ENCODE measurements at regions not wholly inside any gene's neighbourhood (a gene's known extent, or its start where the extent isn't known, plus 50 kb on each side); places are given as distances from the start of the nearest gene placed in this dataset.
A peak's percentile ranks its signal among the peaks of the same experiment; 100 is the strongest.
"Not testable (repeated sequence)": the region's sequence is repeated elsewhere in the genome, so short reads cannot be mapped to it uniquely, and the experiment has no call there.

DNA sequence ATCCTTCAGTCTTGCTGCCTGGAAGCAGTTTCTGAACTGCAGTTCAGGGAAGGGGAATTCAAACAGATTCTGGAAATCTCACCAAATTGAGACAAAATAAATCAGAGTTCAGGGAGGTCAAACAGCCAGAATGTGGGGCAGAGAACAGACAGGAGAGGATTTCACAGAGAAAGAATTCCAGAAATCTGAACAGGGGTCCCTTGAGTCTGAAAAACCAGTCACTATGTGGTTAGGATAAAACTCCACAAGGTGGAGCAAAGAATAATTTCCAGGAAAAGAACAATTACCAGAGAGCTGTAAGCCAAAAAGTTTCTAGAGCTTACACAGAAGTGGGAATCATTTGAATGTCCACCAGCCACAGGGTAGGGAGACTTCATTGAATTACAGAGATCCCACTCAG, 84.7 kb downstream of the URB2 start:
- DNase-seq (ENCODE audit: low read depth in 2 of 3, low spot score in 2 of 3) = no peak

- DNase-seq (ENCODE audit: low read depth in 2 of 3, low spot score in 2 of 3) = no peak
These were observed 88.3 kb downstream of the URB2 start for GRCh38 chr1:229714306-229714705.

DNA sequence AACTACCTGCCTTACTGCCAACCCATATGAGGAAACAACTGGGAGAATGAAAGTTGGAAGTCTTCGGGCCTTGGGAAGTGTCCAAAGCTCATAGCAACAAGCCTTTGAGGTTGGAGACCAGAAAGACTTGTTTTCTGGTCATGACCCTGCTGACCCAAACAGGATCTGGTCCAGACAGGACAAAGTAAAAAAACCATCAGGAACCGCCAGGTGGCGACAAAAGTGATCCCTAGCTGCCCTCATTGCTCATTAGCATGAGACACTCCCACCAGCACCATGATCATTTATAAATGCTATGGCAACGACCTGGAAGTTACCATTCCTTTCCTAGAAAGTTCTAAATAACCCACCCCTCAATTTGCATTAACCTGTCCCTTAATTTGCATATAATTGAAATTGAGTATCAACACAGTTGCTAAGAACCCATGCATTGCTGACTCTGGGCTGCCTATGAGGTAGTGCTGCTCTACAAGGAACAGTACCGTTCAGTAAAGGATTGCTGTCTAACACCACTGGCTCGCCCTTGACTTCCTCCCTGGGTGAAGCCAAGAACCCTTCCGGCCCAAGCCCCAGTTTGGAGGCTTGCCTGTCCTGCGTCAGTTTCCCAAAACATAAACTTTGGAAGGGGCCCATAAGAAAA, 89.0 kb downstream of the URB2 start:
- DNase-seq (ENCODE audit: low read depth in 2 of 3, low spot score in 2 of 3) = peak in 1 of 3 donors; percentile 1

DNA sequence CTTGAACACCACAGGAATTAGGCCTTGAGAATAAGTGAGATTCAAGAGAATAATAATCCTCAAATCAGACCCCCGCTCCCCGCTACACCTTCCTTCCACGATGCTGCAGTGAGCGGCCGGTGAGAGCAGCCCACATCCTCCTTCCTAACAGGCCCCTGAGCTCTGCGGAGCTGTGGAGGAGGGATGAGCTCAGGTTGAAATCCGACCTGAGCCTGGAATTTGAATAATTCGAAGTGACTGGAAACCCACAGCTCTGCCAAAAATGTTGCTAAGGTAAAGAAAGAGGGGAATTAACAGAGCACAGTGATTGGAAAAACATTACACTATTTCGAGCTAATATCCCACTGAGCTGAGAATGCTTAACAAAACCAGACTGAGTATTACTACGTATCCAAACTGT, 90.0 kb downstream of the URB2 start:
- DNase-seq (ENCODE audit: low read depth in 2 of 3, low spot score in 2 of 3) = no peak

GRCh38 chr1:229716704-229717103, 90.7 kb downstream of the URB2 start:
- no peak for DNase-seq (ENCODE audit: low read depth in 2 of 3, low spot score in 2 of 3)

DNA sequence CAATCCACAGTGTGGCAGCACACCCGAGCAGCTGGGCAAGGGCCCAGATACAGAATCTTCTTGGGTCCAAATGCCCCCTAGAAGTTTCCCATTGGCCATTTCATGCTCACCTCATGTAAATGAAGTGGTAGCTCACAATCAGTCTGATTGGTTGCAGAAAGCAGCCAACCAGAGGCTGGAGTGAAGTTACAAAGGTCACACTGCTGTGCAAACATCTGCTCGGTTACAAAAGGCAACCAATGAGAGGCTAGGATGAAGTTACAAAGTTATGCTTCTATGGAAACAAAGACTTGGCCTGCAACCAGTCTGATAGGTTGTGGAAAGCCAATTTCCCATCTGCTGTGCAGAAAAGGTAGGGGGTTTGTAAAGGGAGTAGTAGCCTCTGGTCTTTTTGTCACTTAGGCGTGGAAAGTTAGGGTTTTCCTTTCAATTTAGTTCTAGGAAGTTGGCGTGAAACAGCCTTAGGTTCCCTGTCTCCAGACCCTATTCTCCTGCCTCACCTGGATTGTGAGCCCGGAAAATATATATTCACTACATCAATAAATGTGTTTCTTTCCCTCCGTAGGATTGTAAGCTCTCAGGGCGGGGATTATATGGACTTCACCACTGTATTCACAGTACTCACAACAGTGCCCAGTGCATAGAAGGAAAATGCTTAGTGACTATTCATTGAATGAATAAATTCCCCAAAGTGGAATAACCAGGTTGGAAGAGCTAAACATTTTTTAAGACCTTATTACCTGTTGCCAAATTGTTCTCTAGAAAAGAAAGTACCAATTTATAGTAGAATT, 91.9 kb downstream of the URB2 start:
- no peak for DNase-seq (ENCODE audit: low read depth in 2 of 3, low spot score in 2 of 3)

- DNase-seq (ENCODE audit: low read depth in 2 of 3, low spot score in 2 of 3) = no peak
These were observed 100.0 kb downstream of the URB2 start for GRCh38 chr1:229726061-229726460.

DNA sequence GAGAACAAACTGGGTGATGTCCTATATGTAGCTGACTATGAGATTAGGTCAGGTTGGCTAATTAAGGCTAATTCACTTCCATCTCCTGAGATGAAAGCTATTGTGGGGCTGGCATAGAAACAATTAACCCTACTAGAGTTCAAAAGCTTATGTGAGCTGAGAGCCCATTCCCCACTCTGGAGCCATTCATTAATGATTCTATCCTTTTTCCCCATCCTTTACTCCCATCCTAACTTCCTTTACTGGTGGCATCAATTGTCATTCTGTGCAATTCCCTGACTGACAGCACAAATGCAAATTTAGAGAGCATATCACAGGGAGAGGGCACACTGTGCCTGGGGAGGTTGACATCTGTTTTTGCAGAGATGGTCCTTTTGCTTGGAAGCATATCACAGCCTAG, 103.9 kb downstream of the URB2 start:
- no peak for DNase-seq (ENCODE audit: low read depth in 2 of 3, low spot score in 2 of 3)

- DNase-seq (ENCODE audit: low read depth in 2 of 3, low spot score in 2 of 3) = no peak
These were observed 104.5 kb downstream of the URB2 start for GRCh38 chr1:229730573-229730972.

GRCh38 chr1:229732061-229732460, 106.0 kb downstream of the URB2 start:
- DNase-seq (ENCODE audit: low read depth in 2 of 3, low spot score in 2 of 3) = no peak

GRCh38 chr1:229736376-229736775, 110.3 kb downstream of the URB2 start:
- DNase-seq (ENCODE audit: low read depth in 2 of 3, low spot score in 2 of 3) = no peak

DNA sequence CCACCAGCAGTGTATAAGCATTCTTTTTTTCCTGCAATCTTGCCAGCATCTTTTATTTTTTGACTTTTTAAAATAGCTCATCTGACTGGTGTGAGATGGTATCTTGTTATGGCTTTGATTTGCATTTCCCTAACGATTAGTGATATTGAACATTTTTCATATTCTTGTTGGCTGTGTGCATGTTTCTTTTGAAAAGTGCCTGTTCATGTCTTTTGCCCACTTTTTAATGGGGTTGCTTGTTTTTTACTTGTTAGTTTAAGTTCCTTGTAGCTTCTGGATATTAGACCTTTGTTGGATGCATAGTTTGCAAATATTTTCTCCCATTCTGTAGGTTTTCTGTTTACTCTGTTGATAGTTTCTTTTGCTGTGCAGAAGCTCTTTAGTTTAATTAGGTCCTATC, 116.6 kb downstream of the URB2 start:
- DNase-seq (ENCODE audit: low read depth in 2 of 3, low spot score in 2 of 3) = not testable (repeated sequence)

- no peak for DNase-seq (ENCODE audit: low read depth in 2 of 3, low spot score in 2 of 3)
These were observed 123.9 kb downstream of the URB2 start for GRCh38 chr1:229749992-229750391.

- no peak for DNase-seq (ENCODE audit: low read depth in 2 of 3, low spot score in 2 of 3)
These were observed 125.6 kb downstream of the URB2 start for GRCh38 chr1:229751610-229752009.

DNA sequence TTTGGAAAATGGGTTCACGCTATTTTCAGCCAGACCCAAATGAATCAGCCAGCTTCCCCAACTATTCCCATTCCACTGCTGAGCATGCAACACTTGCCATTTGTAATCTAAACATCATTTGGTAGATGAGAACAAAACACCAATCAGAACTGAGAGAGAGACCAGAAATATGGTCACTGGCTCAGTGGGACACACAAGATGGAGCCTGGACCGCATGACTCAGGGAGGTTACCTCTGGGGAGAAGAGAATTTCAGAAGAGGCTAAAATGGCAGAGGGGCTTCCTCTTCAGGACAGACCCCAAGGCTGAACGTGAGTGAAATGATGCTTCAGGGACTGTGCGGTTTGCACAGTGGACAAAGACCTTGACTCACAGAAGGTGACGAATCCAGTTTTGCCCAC, 126.6 kb downstream of the URB2 start:
- no peak for DNase-seq (ENCODE audit: low read depth in 2 of 3, low spot score in 2 of 3)

DNA sequence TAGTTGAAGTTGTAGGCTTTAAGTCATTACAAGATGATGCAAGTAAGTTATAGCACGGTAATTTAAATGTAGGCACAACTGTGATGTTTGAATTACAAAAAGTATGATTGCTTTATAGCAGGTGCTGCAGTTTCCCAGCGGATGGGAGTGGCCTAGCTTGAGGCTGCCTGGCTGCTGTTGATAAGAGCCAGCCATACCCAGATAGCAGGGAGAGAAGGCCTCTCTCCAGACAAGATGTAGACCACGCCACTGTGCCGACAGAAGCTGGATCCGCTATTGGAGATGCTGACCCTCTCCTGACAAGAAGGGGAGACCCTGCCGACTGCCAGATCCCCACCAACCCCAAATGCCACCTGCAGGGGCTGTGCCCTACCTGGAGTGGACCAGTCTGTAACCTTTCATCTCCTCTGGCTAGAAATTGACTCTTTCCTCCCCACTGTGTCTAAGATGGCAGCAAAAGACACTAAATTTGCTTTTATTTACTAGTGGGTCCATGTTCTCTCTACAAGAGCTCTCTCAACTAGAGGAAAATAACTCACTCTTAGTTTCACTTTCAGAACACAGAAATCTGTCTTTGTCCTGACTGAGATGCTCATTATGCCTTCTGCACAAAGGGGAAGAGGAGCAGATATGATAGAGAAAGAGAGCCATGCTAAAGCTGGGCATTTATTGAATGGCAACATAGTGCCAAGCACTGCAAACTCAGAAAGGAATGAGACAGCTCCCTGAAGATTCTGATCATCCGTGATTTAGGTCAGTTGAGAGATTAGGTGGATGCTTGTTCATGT, 127.9 kb downstream of the URB2 start:
- DNase-seq (ENCODE audit: low read depth in 2 of 3, low spot score in 2 of 3) = peak in 2 of 3 donors; percentile 70 to 88

DNA sequence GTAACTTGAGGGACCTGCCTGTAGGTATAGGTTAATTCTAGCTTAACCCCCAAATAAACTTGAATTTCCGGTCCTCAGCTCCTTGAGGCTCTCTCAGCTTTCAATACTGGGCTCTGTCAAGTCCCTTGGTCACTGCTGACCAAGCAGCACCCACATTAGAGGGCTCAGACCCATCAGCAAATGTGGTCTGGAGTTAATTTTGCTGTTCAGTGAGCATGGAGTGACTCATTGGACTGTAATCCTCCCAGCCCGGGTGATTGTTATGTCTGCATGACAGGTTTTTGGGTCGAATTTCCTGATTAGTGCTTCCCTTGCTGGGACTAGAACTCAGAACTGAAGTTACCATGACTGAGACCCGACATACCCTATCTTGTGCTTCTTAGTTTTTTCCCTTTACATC, 130.6 kb downstream of the URB2 start:
- DNase-seq (ENCODE audit: low read depth in 2 of 3, low spot score in 2 of 3) = no peak

DNA sequence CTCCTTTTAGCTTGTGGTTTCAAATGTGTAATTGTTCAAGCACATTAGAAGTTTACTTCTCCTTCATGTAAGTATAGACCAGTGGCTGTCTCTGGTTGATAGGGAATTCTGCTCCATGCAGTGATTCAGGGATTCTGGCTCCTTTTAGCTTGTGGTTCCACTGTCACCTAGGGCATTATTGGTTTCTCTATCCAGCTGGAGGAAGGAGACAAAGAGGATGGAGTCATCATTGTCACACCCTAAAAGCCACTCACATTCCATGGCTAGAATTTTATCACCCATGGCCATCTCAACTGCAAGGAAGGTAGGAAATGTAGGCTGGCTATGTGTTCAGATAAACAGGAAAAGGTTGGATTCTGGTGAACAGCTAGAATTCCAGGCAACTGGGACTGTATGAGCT, 131.2 kb downstream of the URB2 start:
- no peak for DNase-seq (ENCODE audit: low read depth in 2 of 3, low spot score in 2 of 3)

GRCh38 chr1:229758101-229759036, 132.3 kb downstream of the URB2 start:
- no peak for DNase-seq (ENCODE audit: low read depth in 2 of 3, low spot score in 2 of 3)

DNA sequence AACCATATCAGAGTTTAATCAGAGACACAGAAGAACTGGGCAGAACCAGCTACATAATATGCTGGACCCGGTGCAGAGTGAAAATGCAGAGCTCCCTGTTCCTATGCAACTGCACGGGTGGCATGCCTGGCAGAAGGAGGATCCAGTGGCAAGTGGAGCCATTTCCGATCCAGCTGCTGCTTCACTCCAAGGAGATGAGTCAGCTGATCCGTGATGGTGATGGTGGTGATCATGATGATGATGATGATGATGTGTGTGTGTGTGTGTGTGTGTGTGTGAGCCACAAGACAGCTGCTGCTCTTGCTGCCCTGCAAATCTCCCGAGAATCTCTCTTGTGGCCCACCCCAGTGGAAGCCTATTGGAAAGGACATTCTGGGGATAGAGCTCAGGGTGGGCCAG, 133.0 kb downstream of the URB2 start:
- no peak for DNase-seq (ENCODE audit: low read depth in 2 of 3, low spot score in 2 of 3)

GRCh38 chr1:229759586-229759985, 133.5 kb downstream of the URB2 start:
- no peak for DNase-seq (ENCODE audit: low read depth in 2 of 3, low spot score in 2 of 3)
